DND-41 (cell line): ENCODE measurements at regions not wholly inside any gene's neighbourhood (a gene's known extent, or its start where the extent isn't known, plus 50 kb on each side); places are given as distances from the start of the nearest gene placed in this dataset.
"Not testable (repeated sequence)": the region's sequence is repeated elsewhere in the genome, so short reads cannot be mapped to it uniquely, and the experiment has no call there.

Experiments
- ATAC-seq: fragments of 200-7000 bp; cut with Tn5 transposase; 3 replicates; pipeline ENCODE4 v1.9.1; 2021; ENCODE audit warnings: low read depth; ENCODE audit not compliant: insufficient read depth
- DNase-seq: peaks from one replicate; pipeline ENCODE4 v3.0.0-alpha.2; 2020
- H2AFZ ChIP-seq: 2 replicates; pipeline ENCODE4 v1.6.0; 2012; ENCODE audit warnings: low read depth, low read length
- H3K27ac ChIP-seq: 2 replicates; pipeline ENCODE4 v1.5.1; 2012; ENCODE audit warnings: low read length, inconsistent platforms
- H3K27me3 ChIP-seq: fragments of 200-600 bp; sonication (generic); 2 replicates; pipeline ENCODE4 v1.6.0; 2012; ENCODE audit warnings: low read length, mild to moderate bottlenecking, inconsistent platforms; ENCODE audit not compliant: insufficient read depth, poor library complexity
- H3K36me3 ChIP-seq: 2 replicates; pipeline ENCODE4 v1.5.1; 2012; ENCODE audit warnings: low read length, inconsistent platforms; ENCODE audit not compliant: insufficient read depth
- H3K4me1 ChIP-seq: 2 replicates; pipeline ENCODE4 v1.5.1; 2012; ENCODE audit warnings: mild to moderate bottlenecking, low read length; ENCODE audit not compliant: insufficient read depth
- H3K4me2 ChIP-seq: 2 replicates; pipeline ENCODE4 v1.6.0; 2012; ENCODE audit warnings: mild to moderate bottlenecking, moderate library complexity, low read length, inconsistent platforms; ENCODE audit not compliant: insufficient read depth
- H3K4me3 ChIP-seq, 2 experiments: fragments of 200-600 bp in 1 of 2; shearing (Covaris generic) in 1 of 2; 2 replicates each; pipeline ENCODE4 v1.5.1; 2012 to 2016; ENCODE audit warnings: inconsistent platforms in 2 of 2, low read length in 2 of 2, mild to moderate bottlenecking in 2 of 2, low read depth in 1 of 2, moderate library complexity in 1 of 2
- H3K79me2 ChIP-seq: 2 replicates; pipeline ENCODE4 v1.6.0; 2012; ENCODE audit warnings: low read length, inconsistent platforms; ENCODE audit not compliant: insufficient read depth
- H3K9ac ChIP-seq: 2 replicates; pipeline ENCODE4 v1.6.0; 2012; ENCODE audit warnings: low read depth, mild to moderate bottlenecking, inconsistent platforms, low read length, moderate library complexity
- H3K9me3 ChIP-seq: 2 replicates; pipeline ENCODE4 v1.5.1; 2012; ENCODE audit warnings: low read length, moderate library complexity, mild to moderate bottlenecking, inconsistent platforms; ENCODE audit not compliant: insufficient read depth, severe bottlenecking
- H4K20me1 ChIP-seq: 2 replicates; pipeline ENCODE4 v1.6.0; 2012; ENCODE audit warnings: low read length; ENCODE audit not compliant: insufficient read depth
- EZH2 ChIP-seq: IDR thresholded peaks from 3 replicates; pipeline ENCODE4 v1.6.1; 2012; ENCODE audit warnings: borderline replicate concordance, low read depth, mild to moderate bottlenecking, moderate library complexity, low read length, inconsistent platforms; ENCODE audit not compliant: severe bottlenecking
- TF ChIP-seq, protein P1 (sequence below): IDR thresholded peaks from 2 replicates; pipeline ENCODE4 v1.5.1; 2012; ENCODE audit warnings: borderline replicate concordance, low read length, moderate library complexity, mild to moderate bottlenecking; ENCODE audit not compliant: poor library complexity, severe bottlenecking; ENCODE audit errors: extremely low read depth

- no peak overlapping the region for H3K4me2 ChIP-seq
- H3K36me3 ChIP-seq, result no peaks in the 10 kb centered on the region
- no peak overlapping the region for H3K9ac ChIP-seq
- H3K9me3 ChIP-seq, result peaks cover 2% of the 10 kb centered on the region
- DNase-seq (no peak), ATAC-seq (no peak)
- H3K27me3 ChIP-seq, result no peaks in the 10 kb centered on the region
- TF ChIP-seq, protein P1, sequence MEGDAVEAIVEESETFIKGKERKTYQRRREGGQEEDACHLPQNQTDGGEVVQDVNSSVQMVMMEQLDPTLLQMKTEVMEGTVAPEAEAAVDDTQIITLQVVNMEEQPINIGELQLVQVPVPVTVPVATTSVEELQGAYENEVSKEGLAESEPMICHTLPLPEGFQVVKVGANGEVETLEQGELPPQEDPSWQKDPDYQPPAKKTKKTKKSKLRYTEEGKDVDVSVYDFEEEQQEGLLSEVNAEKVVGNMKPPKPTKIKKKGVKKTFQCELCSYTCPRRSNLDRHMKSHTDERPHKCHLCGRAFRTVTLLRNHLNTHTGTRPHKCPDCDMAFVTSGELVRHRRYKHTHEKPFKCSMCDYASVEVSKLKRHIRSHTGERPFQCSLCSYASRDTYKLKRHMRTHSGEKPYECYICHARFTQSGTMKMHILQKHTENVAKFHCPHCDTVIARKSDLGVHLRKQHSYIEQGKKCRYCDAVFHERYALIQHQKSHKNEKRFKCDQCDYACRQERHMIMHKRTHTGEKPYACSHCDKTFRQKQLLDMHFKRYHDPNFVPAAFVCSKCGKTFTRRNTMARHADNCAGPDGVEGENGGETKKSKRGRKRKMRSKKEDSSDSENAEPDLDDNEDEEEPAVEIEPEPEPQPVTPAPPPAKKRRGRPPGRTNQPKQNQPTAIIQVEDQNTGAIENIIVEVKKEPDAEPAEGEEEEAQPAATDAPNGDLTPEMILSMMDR, result no peak
- TF ChIP-seq EZH2, result no peak
- H3K4me1 ChIP-seq, result peaks cover 7% of the 10 kb centered on the region
- H2AFZ ChIP-seq, result no peak overlapping the region
- H3K27ac ChIP-seq, result no peak overlapping the region
- H3K79me2 ChIP-seq, result no peaks in the 10 kb centered on the region
- no peaks in the 10 kb centered on the region for H4K20me1 ChIP-seq
- H3K4me3 ChIP-seq, result no peak overlapping the region
Measured at GRCh38 chr2:189350540-189351209, 90.6 kb upstream of the WDR75 start.

GRCh38 chr2:189351933-189352332, 89.3 kb upstream of the WDR75 start:
- not testable (repeated sequence) for H3K9me3 ChIP-seq, H3K4me3 ChIP-seq, H3K27me3 ChIP-seq, H3K4me2 ChIP-seq, ATAC-seq, H3K79me2 ChIP-seq, DNase-seq, H3K9ac ChIP-seq, H3K27ac ChIP-seq, H2AFZ ChIP-seq, H3K36me3 ChIP-seq, H3K4me1 ChIP-seq, H4K20me1 ChIP-seq

DNA sequence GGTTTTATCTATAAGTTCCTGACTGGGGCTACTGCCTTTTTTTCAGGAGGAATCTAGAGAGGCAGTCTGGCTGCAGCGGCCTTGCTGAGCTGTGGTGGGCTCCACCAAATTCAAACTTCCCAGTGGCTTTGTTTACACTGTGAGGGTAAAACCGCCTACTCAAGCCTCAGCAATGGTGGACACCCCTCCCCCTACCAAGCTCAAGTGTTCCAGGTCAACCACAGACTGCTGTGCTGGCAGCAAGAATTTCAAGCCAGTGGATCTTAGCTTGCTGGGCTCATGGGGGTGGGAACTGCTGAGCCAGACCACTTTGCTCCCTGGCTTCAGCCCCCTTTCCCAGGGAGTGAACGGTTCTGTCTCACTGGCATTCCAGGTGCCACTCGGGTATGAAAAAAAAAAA, 83.9 kb upstream of the WDR75 start:
- not testable (repeated sequence) for H3K9ac ChIP-seq, ATAC-seq, H3K4me3 ChIP-seq, H3K79me2 ChIP-seq, DNase-seq, H4K20me1 ChIP-seq, H3K4me2 ChIP-seq, H3K4me1 ChIP-seq, H3K9me3 ChIP-seq, H3K27me3 ChIP-seq, H2AFZ ChIP-seq, H3K27ac ChIP-seq, H3K36me3 ChIP-seq

- no peaks in the 10 kb centered on the region for H3K27me3 ChIP-seq
- H3K27ac ChIP-seq, result no peak overlapping the region
- H3K9ac ChIP-seq, result no peak overlapping the region
- no peaks in the 10 kb centered on the region for H3K4me1 ChIP-seq
- H3K79me2 ChIP-seq, result no peaks in the 10 kb centered on the region
- ATAC-seq, result no peak
- H3K4me3 ChIP-seq, result no peak overlapping the region
- no peak for DNase-seq
- no peaks in the 10 kb centered on the region for H3K36me3 ChIP-seq
- no peak overlapping the region for H3K4me2 ChIP-seq
- H4K20me1 ChIP-seq, result no peaks in the 10 kb centered on the region
- TF ChIP-seq, protein P1, result no peak
- no peak for TF ChIP-seq EZH2
- no peak overlapping the region for H2AFZ ChIP-seq
- no peaks in the 10 kb centered on the region for H3K9me3 ChIP-seq
Measured at GRCh38 chr2:189360861-189361260, 80.4 kb upstream of the WDR75 start.
